Inflammatory macrophage (primary cell): ENCODE measurements at regions not wholly inside any gene's neighbourhood (a gene's known extent, or its start where the extent isn't known, plus 50 kb on each side); places are given as distances from the start of the nearest gene placed in this dataset.
"Not testable (repeated sequence)": the region's sequence is repeated elsewhere in the genome, so short reads cannot be mapped to it uniquely, and the experiment has no call there.

Experiments
- DNase-seq, 2 donors: peaks; one replicate each; pipeline ENCODE4 v3.0.0-alpha.2; 2020 to 2022

DNA sequence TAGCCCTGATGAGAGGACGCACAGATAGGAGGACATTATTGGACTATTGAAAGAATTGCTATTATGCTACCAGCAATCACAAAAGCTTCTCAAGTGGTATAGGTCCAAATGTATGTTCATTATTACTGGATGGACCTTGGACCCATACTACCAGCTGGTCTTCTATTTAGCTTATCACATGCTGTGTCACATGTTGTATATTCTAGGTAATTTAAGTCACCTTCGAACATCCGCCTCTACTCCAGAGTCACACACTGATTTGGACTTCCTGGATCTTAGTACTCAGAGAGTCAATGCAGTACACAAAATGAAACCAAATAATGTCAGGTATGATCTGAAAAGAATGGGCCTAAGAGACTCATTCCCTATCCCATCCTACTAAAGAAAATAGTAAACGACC is 534.0 kb upstream of the API5 start:
- no peak for DNase-seq

- DNase-seq, result no peak
These were observed 533.6 kb upstream of the API5 start for GRCh38 chr11:42778193-42778592.

DNA sequence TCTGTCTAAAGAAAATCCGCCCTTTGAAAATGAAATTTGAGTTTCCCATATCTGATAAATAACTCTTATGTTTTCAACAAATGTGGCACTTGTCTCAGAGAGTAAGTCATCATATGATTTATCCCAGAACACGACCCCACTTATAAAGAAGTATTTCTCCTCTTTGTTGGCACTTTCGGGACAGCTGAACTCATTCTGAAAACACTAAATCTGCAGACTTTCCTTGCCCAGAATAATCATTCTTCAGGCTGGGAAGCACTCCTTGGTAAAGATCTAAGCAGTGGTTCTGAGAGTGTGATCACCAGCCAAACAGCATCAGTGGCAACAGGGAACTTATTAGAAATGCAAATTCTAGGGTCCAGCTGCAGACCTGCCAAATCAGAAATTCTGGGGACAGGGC is 532.2 kb upstream of the API5 start:
- DNase-seq, result no peak

- DNase-seq, result no peak
These were observed 524.8 kb upstream of the API5 start for GRCh38 chr11:42786981-42787380.

GRCh38 chr11:42795483-42795882 is 516.3 kb upstream of the API5 start:
- DNase-seq, result not testable (repeated sequence)

DNA sequence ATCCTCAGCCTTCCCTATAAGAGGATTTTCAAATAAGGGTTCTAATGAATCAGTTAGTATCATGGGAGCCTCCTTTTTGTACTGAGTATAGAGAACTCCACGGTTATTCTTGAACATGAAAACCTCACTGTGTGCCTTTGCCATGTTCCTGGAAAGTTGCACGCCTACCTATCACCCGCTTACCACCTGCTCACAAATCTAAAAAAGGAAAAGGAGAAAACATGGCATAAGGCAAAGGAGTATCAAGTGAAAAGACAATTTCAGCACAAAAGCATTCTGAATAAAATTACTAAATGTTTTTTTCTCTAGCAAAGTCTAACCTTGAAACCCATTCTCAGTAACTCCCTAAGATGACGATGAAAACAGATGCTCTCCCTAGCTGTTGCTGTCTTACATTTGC is 511.8 kb upstream of the API5 start:
- no peak for DNase-seq

GRCh38 chr11:42802201-42802899 is 509.4 kb upstream of the API5 start:
- DNase-seq, result no peak

DNA sequence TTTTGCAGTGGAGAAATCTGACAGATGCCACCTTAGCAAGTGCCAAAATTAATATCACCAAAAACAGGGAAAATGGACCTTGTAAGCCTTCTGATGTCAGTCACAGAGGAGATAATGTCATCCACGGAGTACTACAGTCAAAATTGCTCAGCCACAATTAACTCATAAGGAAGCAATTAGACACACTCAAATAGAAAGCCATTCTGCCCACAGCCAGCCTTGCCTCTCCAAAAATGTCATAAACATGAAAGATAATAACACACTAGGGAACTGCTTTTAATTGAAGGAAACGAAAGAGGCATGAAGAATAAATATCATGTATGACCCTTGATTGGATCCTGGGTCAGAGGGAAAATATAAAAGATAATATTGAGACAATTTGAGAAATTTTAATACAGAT is 505.6 kb upstream of the API5 start:
- no peak for DNase-seq

- no peak for DNase-seq
These were observed 499.4 kb upstream of the API5 start for GRCh38 chr11:42812361-42812760.

DNA sequence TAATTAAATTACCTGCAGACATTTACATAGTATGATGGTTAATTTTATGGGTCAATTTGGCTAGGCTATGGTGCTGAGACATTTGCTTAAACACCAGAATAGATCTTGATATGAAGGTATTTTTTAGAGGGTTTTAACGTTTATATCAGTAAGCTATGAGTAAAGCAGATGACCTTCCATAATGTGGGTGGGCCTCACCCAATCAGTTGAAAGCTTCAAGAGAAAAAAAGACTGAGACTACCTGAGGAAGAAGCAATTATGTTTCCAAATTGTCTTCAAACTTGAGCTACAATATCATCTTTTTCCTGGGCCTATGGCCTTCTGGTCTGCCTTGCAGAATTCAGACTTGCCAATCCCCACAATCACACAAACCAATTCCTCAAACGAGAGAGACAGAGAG is 498.8 kb upstream of the API5 start:
- DNase-seq, result no peak

GRCh38 chr11:42816471-42816870 is 495.3 kb upstream of the API5 start:
- DNase-seq, result no peak

DNA sequence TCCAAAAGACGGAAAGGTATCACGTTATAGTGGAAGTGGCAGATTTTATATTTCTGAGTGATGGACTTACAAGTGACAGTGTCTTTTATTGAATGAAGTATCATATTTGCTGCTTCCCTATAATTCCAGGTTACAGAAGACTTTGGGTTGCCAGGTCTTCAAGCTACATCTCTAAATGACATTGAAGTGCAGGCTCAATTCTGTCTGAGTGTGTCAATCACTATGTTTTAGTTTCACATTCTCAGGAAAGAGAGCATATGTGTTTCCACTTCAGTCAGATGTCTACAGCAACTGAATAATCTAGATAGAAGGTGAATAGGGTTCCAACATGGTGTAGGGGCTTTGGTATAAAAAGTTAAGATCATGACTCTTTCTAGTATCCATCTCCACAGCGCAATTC is 492.7 kb upstream of the API5 start:
- DNase-seq, result no peak

- not testable (repeated sequence) for DNase-seq
These were observed 489.6 kb upstream of the API5 start for GRCh38 chr11:42822188-42822587.

DNA sequence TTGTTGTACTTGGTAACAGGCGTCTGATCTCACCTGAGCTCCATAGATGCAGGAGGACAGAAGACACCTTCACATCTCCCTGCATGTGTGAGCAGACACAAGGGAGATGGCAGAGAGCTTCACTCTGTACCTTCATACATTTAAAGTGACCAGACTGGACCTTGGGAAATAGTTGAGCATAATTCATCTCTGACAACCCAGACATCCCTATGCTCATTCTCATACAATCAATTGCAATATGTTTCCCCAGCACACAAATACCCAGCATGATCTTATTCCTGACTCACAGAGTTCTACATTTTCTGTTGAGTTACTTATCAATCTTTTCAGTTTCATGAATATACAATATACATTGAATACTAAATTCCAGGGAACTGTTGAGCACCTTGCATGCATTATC is 488.2 kb upstream of the API5 start:
- DNase-seq, result no peak

DNA sequence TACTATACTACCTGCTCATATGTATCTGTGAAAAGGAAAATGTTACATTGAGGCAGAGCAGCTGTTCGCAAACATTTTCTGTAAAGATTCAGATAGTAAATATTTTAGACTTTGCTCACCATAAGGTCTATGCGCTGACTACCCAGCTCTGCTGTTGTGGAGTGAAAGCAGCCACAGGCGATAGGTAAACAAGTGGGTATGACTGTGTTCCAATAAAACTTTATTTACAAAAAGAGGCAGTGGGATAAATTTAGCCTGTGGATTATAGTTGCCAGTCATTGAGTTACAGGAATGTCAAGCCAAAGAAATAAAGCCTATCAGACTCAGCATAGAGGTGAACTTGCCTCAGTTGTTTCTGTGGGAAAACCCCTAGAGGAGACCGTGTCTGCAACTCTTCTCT is 487.7 kb upstream of the API5 start:
- DNase-seq, result no peak

DNA sequence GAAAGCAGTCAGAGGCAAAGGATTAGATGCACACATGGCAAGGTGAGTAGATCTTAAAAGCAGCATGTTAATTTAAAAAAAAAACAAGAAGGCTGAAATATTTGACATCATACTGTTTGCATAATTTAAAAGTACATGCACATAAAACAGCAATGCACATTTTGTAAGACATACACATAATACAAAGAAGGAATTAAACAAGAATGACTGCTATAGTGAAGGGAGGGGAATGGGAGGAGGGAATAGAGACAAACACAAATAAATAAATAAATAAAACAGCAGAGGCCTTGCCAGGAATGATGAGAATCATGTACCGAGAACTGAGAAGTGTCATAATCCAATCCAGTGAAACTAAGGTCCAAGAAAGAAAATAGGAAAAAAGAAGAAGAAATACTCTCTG is 486.2 kb upstream of the API5 start:
- no peak for DNase-seq

DNA sequence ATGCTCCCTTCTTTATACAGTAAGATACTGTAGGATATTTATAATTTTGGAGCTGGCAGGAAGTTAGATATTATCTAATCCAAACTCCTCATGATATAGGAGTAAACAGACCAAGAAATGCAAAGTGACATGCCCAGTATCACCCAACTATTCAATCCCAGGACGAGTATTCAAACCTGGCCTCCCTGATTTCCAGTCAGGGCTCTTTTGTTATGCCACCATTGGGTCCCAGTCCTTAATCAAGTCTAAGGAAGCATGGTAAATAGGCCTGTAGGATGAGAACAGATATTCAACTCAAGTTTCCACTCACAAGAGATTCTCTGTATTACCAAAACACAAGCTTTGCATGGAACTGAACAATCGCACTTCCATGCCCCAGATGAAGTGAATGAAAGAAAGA is 484.0 kb upstream of the API5 start:
- no peak for DNase-seq

DNA sequence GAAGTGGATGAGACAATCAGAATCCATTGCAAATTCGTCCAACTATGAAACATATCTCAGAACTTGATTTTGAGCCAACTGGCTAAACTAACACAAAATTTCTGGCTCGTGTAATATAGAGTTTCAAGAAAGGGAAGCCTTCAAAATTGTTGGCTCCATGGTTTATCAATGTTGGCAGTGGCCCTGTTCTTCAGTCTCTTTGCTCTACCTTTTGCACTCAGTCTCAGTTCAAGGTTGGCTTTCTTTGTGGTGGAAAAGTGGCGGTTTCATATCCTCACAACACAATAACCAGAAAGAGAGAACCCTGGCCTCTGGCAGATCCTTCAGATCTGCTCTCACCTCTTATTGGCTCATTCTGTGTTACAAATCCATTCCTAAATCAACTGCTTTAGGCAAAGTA is 473.8 kb upstream of the API5 start:
- no peak for DNase-seq

- no peak for DNase-seq
These were observed 471.5 kb upstream of the API5 start for GRCh38 chr11:42840176-42840829.

- DNase-seq, result no peak
These were observed 470.9 kb upstream of the API5 start for GRCh38 chr11:42840860-42841259.

GRCh38 chr11:42841556-42841955 is 470.2 kb upstream of the API5 start:
- DNase-seq, result no peak

DNA sequence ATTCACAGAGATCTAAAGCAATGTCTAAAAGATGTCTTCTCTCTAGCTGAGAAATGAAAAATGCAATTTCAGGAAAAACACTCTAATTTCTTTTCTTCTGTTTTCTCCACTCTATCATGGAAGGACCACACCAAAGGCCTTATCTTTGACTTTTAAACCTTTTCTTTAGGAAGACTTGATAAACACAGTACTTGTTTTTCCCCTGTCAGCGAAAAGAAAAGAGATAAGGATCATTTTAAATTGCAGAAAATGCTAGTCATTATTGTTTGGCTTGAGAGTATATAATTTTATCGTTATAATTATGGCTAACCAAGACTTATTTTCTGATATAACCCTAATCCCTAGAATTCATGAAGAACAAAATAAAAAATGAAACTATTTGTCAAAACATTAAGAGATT is 462.4 kb upstream of the API5 start:
- DNase-seq, result no peak

- DNase-seq, result no peak
These were observed 454.5 kb upstream of the API5 start for GRCh38 chr11:42857344-42857743.

DNA sequence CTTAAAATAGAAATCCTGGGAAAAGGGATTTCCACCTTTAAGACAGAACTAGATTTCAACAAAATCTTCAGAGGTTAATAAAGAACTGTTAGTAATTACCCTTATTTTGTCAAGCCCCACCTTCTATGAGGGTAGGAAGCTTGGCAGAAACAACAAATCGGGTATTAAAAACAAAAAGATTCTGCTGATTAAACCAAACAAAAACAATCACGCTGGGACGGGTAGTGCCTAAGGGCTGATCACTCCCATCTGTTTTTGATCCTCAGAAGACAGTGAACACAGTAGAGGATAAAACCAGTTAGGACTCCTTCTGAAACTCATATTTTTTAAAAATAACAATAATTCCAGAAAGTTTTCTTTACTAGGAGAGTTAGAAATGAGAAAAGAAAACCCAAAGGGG is 441.3 kb upstream of the API5 start:
- no peak for DNase-seq
